ENCODE measurements at regions not wholly inside any gene's neighbourhood (a gene's known extent, or its start where the extent isn't known, plus 50 kb on each side); places are given as distances from the start of the nearest gene placed in this dataset.

- intact Hi-C loops (cut with micrococcal nuclease): no loop called here
- Mint-ChIP-seq H3K36me3 (ENCODE audit: low read depth) (no peaks in the 10 kb centered on the region), H3K4me1 (peaks cover 11% of the 10 kb centered on the region), H3K4me3 (no peak overlapping the region), H3K9me3 (peaks cover 2% of the 10 kb centered on the region), H3K27ac (no peak overlapping the region), H3K27me3 (no peaks in the 10 kb centered on the region)
- DNase-seq (no peak), ATAC-seq (ENCODE audit: low read depth) (no peak)
- TF ChIP-seq CTCF (IDR thresholded peaks at IDR 0.05): no peak
- ChIA-PET CTCF (no interaction called here), POLR2A (no interaction called here)
Measured at GRCh38 chr16:72468582-72468981, 296.6 kb upstream of the PMFBP1 start.

GRCh38 chr16:72467157-72467759, 295.3 kb upstream of the PMFBP1 start:
- TF ChIP-seq CTCF (IDR thresholded peaks at IDR 0.05): no peak
- no peak for DNase-seq

GRCh38 chr16:72464597-72465368, 292.8 kb upstream of the PMFBP1 start:
- CTCF ChIA-PET: no interaction called here
- no peak for ATAC-seq (ENCODE audit: low read depth)
- peaks cover 2% of the 10 kb centered on the region for H3K36me3 Mint-ChIP-seq (ENCODE audit: low read depth)
- H3K9me3 Mint-ChIP-seq: peaks cover 2% of the 10 kb centered on the region
- H3K27ac Mint-ChIP-seq: no peak overlapping the region
- no peaks in the 10 kb centered on the region for H3K27me3 Mint-ChIP-seq
- peaks cover 17% of the 10 kb centered on the region for H3K4me1 Mint-ChIP-seq
- DNase-seq: no peak
- TF ChIP-seq CTCF (IDR thresholded peaks at IDR 0.05): no peak
- POLR2A ChIA-PET: no interaction called here
- intact Hi-C loops (cut with micrococcal nuclease): no loop called here
- no peak overlapping the region for H3K4me3 Mint-ChIP-seq

More at GRCh38 chr16:72467157-72467759, 295.3 kb upstream of the PMFBP1 start:
- H3K9me3 Mint-ChIP-seq: peaks cover 2% of the 10 kb centered on the region
- ChIA-PET CTCF (interaction anchor here (2.2 to 2.4 kb wide), 2 partner anchors 338 to 343 kb away, joined by 11 to 43 read pairs; no protein-coding TSS in a partner anchor), POLR2A (no interaction called here)
- intact Hi-C loops (cut with micrococcal nuclease): no loop called here
- H3K4me3 Mint-ChIP-seq: no peak overlapping the region
- no peak for ATAC-seq (ENCODE audit: low read depth)
- no peaks in the 10 kb centered on the region for H3K27me3 Mint-ChIP-seq
- peaks cover 17% of the 10 kb centered on the region for H3K4me1 Mint-ChIP-seq
- no peaks in the 10 kb centered on the region for H3K36me3 Mint-ChIP-seq (ENCODE audit: low read depth)
- no peak overlapping the region for H3K27ac Mint-ChIP-seq

- peaks cover 2% of the 10 kb centered on the region for H3K36me3 Mint-ChIP-seq (ENCODE audit: low read depth)
- TF ChIP-seq CTCF (IDR thresholded peaks at IDR 0.05): no peak
- ChIA-PET POLR2A (no interaction called here), CTCF (interaction anchor here (1.2 kb wide), 1 partner anchor 339 kb away, joined by 3 read pairs; no protein-coding TSS in a partner anchor)
- H3K9me3 Mint-ChIP-seq: peaks cover 2% of the 10 kb centered on the region
- intact Hi-C loops (cut with micrococcal nuclease): no loop called here
- H3K27me3 Mint-ChIP-seq: no peaks in the 10 kb centered on the region
- peaks cover 17% of the 10 kb centered on the region for H3K4me1 Mint-ChIP-seq
- no peak for ATAC-seq (ENCODE audit: low read depth)
- DNase-seq: no peak
- H3K4me3 Mint-ChIP-seq: no peak overlapping the region
- no peak overlapping the region for H3K27ac Mint-ChIP-seq
Measured at GRCh38 chr16:72464052-72464451, 292.1 kb upstream of the PMFBP1 start.

GRCh38 chr16:72458035-72458434, 286.1 kb upstream of the PMFBP1 start:
- intact Hi-C loops (cut with micrococcal nuclease): no loop called here
- no peak for ATAC-seq (ENCODE audit: low read depth)
- Mint-ChIP-seq H3K36me3 (ENCODE audit: low read depth) (peaks cover 12% of the 10 kb centered on the region), H3K4me1 (peaks cover under 1% of the 10 kb centered on the region), H3K27me3 (no peaks in the 10 kb centered on the region), H3K9me3 (peaks cover 20% of the 10 kb centered on the region), H3K27ac (no peak overlapping the region), H3K4me3 (no peak overlapping the region)
- TF ChIP-seq CTCF (IDR thresholded peaks at IDR 0.05): no peak
- ChIA-PET POLR2A (no interaction called here), CTCF (no interaction called here)
- no peak for DNase-seq
